Mesendoderm (in vitro differentiated cells): ENCODE measurements at regions not wholly inside any gene's neighbourhood (a gene's known extent, or its start where the extent isn't known, plus 50 kb on each side); places are given as distances from the start of the nearest gene placed in this dataset.
"Not testable (repeated sequence)": the region's sequence is repeated elsewhere in the genome, so short reads cannot be mapped to it uniquely, and the experiment has no call there.

Source experiments
- DNase-seq: peaks from one replicate; pipeline ENCODE4 v3.0.0; 2013
- H2AK5ac ChIP-seq: 2 replicates; pipeline ENCODE4 v1.6.1; 2013; ENCODE audit warnings: low read length, inconsistent platforms
- H2BK120ac ChIP-seq: 2 replicates; pipeline ENCODE4 v1.6.1; 2013; ENCODE audit warnings: low read depth, mild to moderate bottlenecking, low read length, moderate library complexity, mixed read lengths
- H2BK15ac ChIP-seq: replicated peaks from 2 replicates; pipeline ENCODE4 v1.6.1; 2013; ENCODE audit warnings: low read depth, mild to moderate bottlenecking, moderate library complexity
- H2BK5ac ChIP-seq: 2 replicates; pipeline ENCODE4 v1.6.1; 2013; ENCODE audit warnings: low read length, inconsistent platforms
- H3K18ac ChIP-seq: 2 replicates; pipeline ENCODE4 v1.6.1; 2013; ENCODE audit warnings: mild to moderate bottlenecking, low read length, mixed read lengths
- H3K23ac ChIP-seq: one replicate; pipeline ENCODE4 v1.6.1; 2013; ENCODE audit warnings: low read length
- H3K27ac ChIP-seq: 2 replicates; pipeline ENCODE4 v1.5.1; 2013; ENCODE audit warnings: low read depth, mild to moderate bottlenecking, inconsistent platforms, low read length, moderate library complexity
- H3K27me3 ChIP-seq: 2 replicates; pipeline ENCODE4 v1.6.1; 2013; ENCODE audit warnings: low read length, control low read depth, mild to moderate bottlenecking, inconsistent platforms; ENCODE audit not compliant: insufficient read depth, poor library complexity
- H3K36me3 ChIP-seq: 2 replicates; pipeline ENCODE4 v1.6.1; 2013; ENCODE audit warnings: low read length, inconsistent platforms; ENCODE audit not compliant: control insufficient read depth, insufficient read depth
- H3K4ac ChIP-seq: one replicate; pipeline ENCODE4 v1.6.1; 2013; ENCODE audit warnings: low read depth, mild to moderate bottlenecking, low read length, moderate library complexity
- H3K4me1 ChIP-seq: 2 replicates; pipeline ENCODE4 v1.6.1; 2013; ENCODE audit warnings: low read depth, low read length, inconsistent platforms; ENCODE audit not compliant: control insufficient read depth
- H3K4me2 ChIP-seq: 2 replicates; pipeline ENCODE4 v1.6.1; 2013; ENCODE audit warnings: low read length
- H3K4me3 ChIP-seq: 2 replicates; pipeline ENCODE4 v1.5.1; 2013; ENCODE audit warnings: mild to moderate bottlenecking, low read length
- H3K56ac ChIP-seq: one replicate; pipeline ENCODE4 v1.6.1; 2013; ENCODE audit warnings: low read length
- H3K79me1 ChIP-seq: 2 replicates; pipeline ENCODE4 v1.6.1; 2013; ENCODE audit warnings: low read length, inconsistent platforms
- H3K79me2 ChIP-seq: 2 replicates; pipeline ENCODE4 v1.6.1; 2013; ENCODE audit warnings: mild to moderate bottlenecking, low read length; ENCODE audit not compliant: control insufficient read depth, insufficient read depth
- H3K9ac ChIP-seq: 2 replicates; pipeline ENCODE4 v1.6.1; 2013; ENCODE audit warnings: low read length, inconsistent platforms
- H4K5ac ChIP-seq: one replicate; pipeline ENCODE4 v1.6.1; 2013; ENCODE audit warnings: low read length
- H4K8ac ChIP-seq: one replicate; pipeline ENCODE4 v1.6.1; 2013; ENCODE audit warnings: low read depth, mild to moderate bottlenecking, control low read depth, low read length, moderate library complexity
- WGBS: extraction: QIAGEN DNeasy Blood & Tissue Kit; methylation state at CpG from one replicate; pipeline ENCODE4 v1.1.7; 2013; ENCODE audit warnings: low lambda C conversion rate, missing lambda C conversion rate; ENCODE audit not compliant: insufficient coverage; ENCODE audit errors: extremely low coverage; 5-methylcytosine and 5-hydroxymethylcytosine counted together

- H3K79me1 ChIP-seq = no peaks in the 10 kb centered on the region
- H3K4ac ChIP-seq = no peak overlapping the region
- H3K9ac ChIP-seq = no peak overlapping the region
- no peak overlapping the region for H3K4me2 ChIP-seq
- no peaks in the 10 kb centered on the region for H3K27me3 ChIP-seq
- no peak overlapping the region for H3K23ac ChIP-seq
- no peaks in the 10 kb centered on the region for H3K36me3 ChIP-seq
- no peak for DNase-seq
- no peaks in the 10 kb centered on the region for H3K79me2 ChIP-seq
- H2BK5ac ChIP-seq = no peak overlapping the region
- H3K27ac ChIP-seq = no peak overlapping the region
- no peak overlapping the region for H2BK15ac ChIP-seq
- H3K56ac ChIP-seq = no peak overlapping the region
- no peak overlapping the region for H2AK5ac ChIP-seq
- no peaks in the 10 kb centered on the region for H3K4me1 ChIP-seq
- H4K5ac ChIP-seq = no peak overlapping the region
- no peak overlapping the region for H3K4me3 ChIP-seq
- no peak overlapping the region for H2BK120ac ChIP-seq
- no CpG with 5 or more reads among the region's 4 CpGs for whole genome bisulfite sequencing
- no peak overlapping the region for H4K8ac ChIP-seq
- no peak overlapping the region for H3K18ac ChIP-seq
Measured at GRCh38 chr5:121426153-121426552, 425.5 kb upstream of the FTMT start.

- Histone ChIP-seq H2BK5ac (no peak overlapping the region), H3K56ac (no peak overlapping the region), H3K4me2 (no peak overlapping the region), H2BK120ac (no peak overlapping the region), H3K23ac (no peak overlapping the region), H3K27ac (no peak overlapping the region), H3K18ac (no peak overlapping the region), H4K8ac (no peak overlapping the region), H3K36me3 (no peaks in the 10 kb centered on the region), H4K5ac (no peak overlapping the region), H3K4ac (no peak overlapping the region), H3K4me1 (no peaks in the 10 kb centered on the region), H3K79me2 (no peaks in the 10 kb centered on the region), H3K27me3 (no peaks in the 10 kb centered on the region), H3K79me1 (no peaks in the 10 kb centered on the region), H3K4me3 (no peak overlapping the region), H3K9ac (no peak overlapping the region), H2BK15ac (no peak overlapping the region), H2AK5ac (no peak overlapping the region)
- no CpG with 5 or more reads among the region's 1 CpG for WGBS
- DNase-seq = no peak
Measured at GRCh38 chr5:121429761-121430160, 421.9 kb upstream of the FTMT start.

GRCh38 chr5:121430538-121430937, 421.1 kb upstream of the FTMT start:
- Histone ChIP-seq H3K18ac (no peak overlapping the region), H3K56ac (no peak overlapping the region), H3K4me3 (no peak overlapping the region), H4K5ac (no peak overlapping the region), H3K4ac (no peak overlapping the region), H4K8ac (no peak overlapping the region), H3K27ac (no peak overlapping the region), H3K79me1 (no peaks in the 10 kb centered on the region), H2BK5ac (no peak overlapping the region), H3K36me3 (no peaks in the 10 kb centered on the region), H3K4me2 (no peak overlapping the region), H3K27me3 (no peaks in the 10 kb centered on the region), H2BK15ac (no peak overlapping the region), H3K23ac (no peak overlapping the region), H3K4me1 (no peaks in the 10 kb centered on the region), H3K9ac (no peak overlapping the region), H3K79me2 (no peaks in the 10 kb centered on the region), H2AK5ac (no peak overlapping the region), H2BK120ac (no peak overlapping the region)
- no CpG with 5 or more reads among the region's 4 CpGs for whole genome bisulfite sequencing
- DNase-seq = peak; percentile 2

- H3K27ac ChIP-seq = no peak overlapping the region
- no peaks in the 10 kb centered on the region for H3K27me3 ChIP-seq
- H3K9ac ChIP-seq = no peak overlapping the region
- H3K4ac ChIP-seq = no peak overlapping the region
- no peak overlapping the region for H3K4me3 ChIP-seq
- no peak overlapping the region for H2AK5ac ChIP-seq
- H3K4me1 ChIP-seq = no peaks in the 10 kb centered on the region
- H4K8ac ChIP-seq = no peak overlapping the region
- DNase-seq = no peak
- H3K36me3 ChIP-seq = no peaks in the 10 kb centered on the region
- H3K79me1 ChIP-seq = no peaks in the 10 kb centered on the region
- no peak overlapping the region for H2BK5ac ChIP-seq
- no peak overlapping the region for H2BK15ac ChIP-seq
- H3K56ac ChIP-seq = no peak overlapping the region
- H3K23ac ChIP-seq = no peak overlapping the region
- H3K79me2 ChIP-seq = no peaks in the 10 kb centered on the region
- H3K4me2 ChIP-seq = no peak overlapping the region
- no peak overlapping the region for H3K18ac ChIP-seq
- H4K5ac ChIP-seq = no peak overlapping the region
- no CpG with 5 or more reads among the region's 2 CpGs for WGBS
- H2BK120ac ChIP-seq = no peak overlapping the region
Measured at GRCh38 chr5:121445511-121445910, 406.2 kb upstream of the FTMT start.

GRCh38 chr5:121462441-121462840, 389.2 kb upstream of the FTMT start:
- Histone ChIP-seq H3K36me3 (no peaks in the 10 kb centered on the region), H3K27me3 (no peaks in the 10 kb centered on the region), H3K18ac (no peak overlapping the region), H2BK15ac (no peak overlapping the region), H2AK5ac (no peak overlapping the region), H3K79me1 (no peaks in the 10 kb centered on the region), H3K27ac (no peak overlapping the region), H4K8ac (no peak overlapping the region), H2BK5ac (no peak overlapping the region), H3K56ac (no peak overlapping the region), H2BK120ac (no peak overlapping the region), H3K9ac (no peak overlapping the region), H3K4me1 (no peaks in the 10 kb centered on the region), H3K4me2 (no peak overlapping the region), H3K23ac (no peak overlapping the region), H3K79me2 (no peaks in the 10 kb centered on the region), H3K4ac (no peak overlapping the region), H4K5ac (no peak overlapping the region), H3K4me3 (no peak overlapping the region)
- DNase-seq = no peak
- no CpG with 5 or more reads among the region's 3 CpGs for WGBS

GRCh38 chr5:121471222-121471621, 380.5 kb upstream of the FTMT start:
- not testable (repeated sequence) for H3K4me3 ChIP-seq, H3K79me1 ChIP-seq

More at GRCh38 chr5:121471222-121471621, 380.5 kb upstream of the FTMT start:
- H3K56ac ChIP-seq, H2BK15ac ChIP-seq, H3K9ac ChIP-seq, H2AK5ac ChIP-seq, H4K8ac ChIP-seq, H2BK5ac ChIP-seq, H3K4me2 ChIP-seq, H3K36me3 ChIP-seq, H3K4ac ChIP-seq, H2BK120ac ChIP-seq, H3K4me1 ChIP-seq, H3K23ac ChIP-seq, H3K18ac ChIP-seq, H4K5ac ChIP-seq, H3K27me3 ChIP-seq, H3K79me2 ChIP-seq, H3K27ac ChIP-seq, DNase-seq: not testable (repeated sequence)
